ENCODE measurements at regions not wholly inside any gene's neighbourhood (a gene's known extent, or its start where the extent isn't known, plus 50 kb on each side); places are given as distances from the start of the nearest gene placed in this dataset.
A peak's percentile ranks its signal among the peaks of the same experiment; 100 is the strongest.

GRCh38 chr2:8259841-8260178, 422.0 kb upstream of the ID2 start:
- no peak overlapping the region for H3K4me3 ChIP-seq (ENCODE audit: low read length)
- no peaks in the 10 kb centered on the region for H3K4me1 ChIP-seq (ENCODE audit: control insufficient read depth, low read length)
- H3K27me3 ChIP-seq (ENCODE audit: control insufficient read depth, low read length) = no peaks in the 10 kb centered on the region
- no peaks in the 10 kb centered on the region for H4K20me1 ChIP-seq (ENCODE audit: control insufficient read depth, insufficient read depth, low read depth, low read length)
- no peaks in the 10 kb centered on the region for H3K9me2 ChIP-seq (replicated peaks; ENCODE audit: control insufficient read depth, low read length)
- TF ChIP-seq, protein P1, sequence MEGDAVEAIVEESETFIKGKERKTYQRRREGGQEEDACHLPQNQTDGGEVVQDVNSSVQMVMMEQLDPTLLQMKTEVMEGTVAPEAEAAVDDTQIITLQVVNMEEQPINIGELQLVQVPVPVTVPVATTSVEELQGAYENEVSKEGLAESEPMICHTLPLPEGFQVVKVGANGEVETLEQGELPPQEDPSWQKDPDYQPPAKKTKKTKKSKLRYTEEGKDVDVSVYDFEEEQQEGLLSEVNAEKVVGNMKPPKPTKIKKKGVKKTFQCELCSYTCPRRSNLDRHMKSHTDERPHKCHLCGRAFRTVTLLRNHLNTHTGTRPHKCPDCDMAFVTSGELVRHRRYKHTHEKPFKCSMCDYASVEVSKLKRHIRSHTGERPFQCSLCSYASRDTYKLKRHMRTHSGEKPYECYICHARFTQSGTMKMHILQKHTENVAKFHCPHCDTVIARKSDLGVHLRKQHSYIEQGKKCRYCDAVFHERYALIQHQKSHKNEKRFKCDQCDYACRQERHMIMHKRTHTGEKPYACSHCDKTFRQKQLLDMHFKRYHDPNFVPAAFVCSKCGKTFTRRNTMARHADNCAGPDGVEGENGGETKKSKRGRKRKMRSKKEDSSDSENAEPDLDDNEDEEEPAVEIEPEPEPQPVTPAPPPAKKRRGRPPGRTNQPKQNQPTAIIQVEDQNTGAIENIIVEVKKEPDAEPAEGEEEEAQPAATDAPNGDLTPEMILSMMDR (IDR thresholded peaks at IDR 0.05; ENCODE audit: low read depth, low read length, poor library complexity, severe bottlenecking) = peak; percentile 1
- TF ChIP-seq EZH2phosphoT487 (IDR thresholded peaks at IDR 0.05; ENCODE audit: borderline replicate concordance, low read length) = no peak
- no peaks in the 10 kb centered on the region for H3F3A ChIP-seq (ENCODE audit: control insufficient read depth, insufficient read depth)
- no peak overlapping the region for H3K4me2 ChIP-seq (ENCODE audit: low read length)
- H3K79me2 ChIP-seq (ENCODE audit: control insufficient read depth, low read length) = no peaks in the 10 kb centered on the region
- H3K27ac ChIP-seq (ENCODE audit: low read depth, low read length) = no peak overlapping the region
- H3K9me3 ChIP-seq (ENCODE audit: control insufficient read depth, insufficient read depth, low read length) = no peaks in the 10 kb centered on the region
- no peaks in the 10 kb centered on the region for H3K36me3 ChIP-seq (ENCODE audit: control insufficient read depth, low read length)

- no peaks in the 10 kb centered on the region for H3K27me3 ChIP-seq (ENCODE audit: control insufficient read depth, low read length)
- no peaks in the 10 kb centered on the region for H3K79me2 ChIP-seq (ENCODE audit: control insufficient read depth, low read length)
- no peak overlapping the region for H3K4me3 ChIP-seq (ENCODE audit: low read length)
- H3K4me1 ChIP-seq (ENCODE audit: control insufficient read depth, low read length) = no peaks in the 10 kb centered on the region
- H3K4me2 ChIP-seq (ENCODE audit: low read length) = no peak overlapping the region
- H3K27ac ChIP-seq (ENCODE audit: low read depth, low read length) = no peak overlapping the region
- H3K9me3 ChIP-seq (ENCODE audit: control insufficient read depth, insufficient read depth, low read length) = no peaks in the 10 kb centered on the region
- H3K9me2 ChIP-seq (replicated peaks; ENCODE audit: control insufficient read depth, low read length) = no peaks in the 10 kb centered on the region
- H3F3A ChIP-seq (ENCODE audit: control insufficient read depth, insufficient read depth) = no peaks in the 10 kb centered on the region
- H3K36me3 ChIP-seq (ENCODE audit: control insufficient read depth, low read length) = no peaks in the 10 kb centered on the region
- H4K20me1 ChIP-seq (ENCODE audit: control insufficient read depth, insufficient read depth, low read depth, low read length) = no peaks in the 10 kb centered on the region
- TF ChIP-seq EZH2phosphoT487 (IDR thresholded peaks at IDR 0.05; ENCODE audit: borderline replicate concordance, low read length) = no peak
- TF ChIP-seq, protein P1 (IDR thresholded peaks at IDR 0.05; ENCODE audit: low read depth, low read length, poor library complexity, severe bottlenecking) = no peak
Observed at GRCh38 chr2:8260213-8260612, 421.6 kb upstream of the ID2 start.

DNA sequence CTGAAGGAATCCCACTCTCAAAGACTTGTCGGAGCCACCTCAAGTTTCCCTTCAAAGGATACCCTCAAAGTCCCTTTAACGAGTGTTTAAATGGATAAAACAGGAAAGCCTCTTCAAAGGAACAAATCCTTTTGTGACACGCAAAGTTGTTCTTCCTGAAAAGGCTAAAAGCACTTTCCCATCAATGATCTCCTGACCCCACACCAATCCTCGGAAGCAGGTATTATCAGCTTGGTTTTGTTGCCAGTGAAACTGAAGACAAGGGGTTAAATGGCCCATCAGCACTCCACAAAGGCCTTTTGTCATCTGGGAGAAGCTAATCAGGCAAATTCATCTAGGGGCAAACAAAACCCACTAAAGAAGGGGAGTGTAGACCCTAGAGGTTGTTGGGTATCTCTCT, 418.0 kb upstream of the ID2 start:
- Histone ChIP-seq H3K4me1 (ENCODE audit: control insufficient read depth, low read length) (peaks cover 15% of the 10 kb centered on the region), H3K4me3 (ENCODE audit: low read length) (no peak overlapping the region), H3K9me3 (ENCODE audit: control insufficient read depth, insufficient read depth, low read length) (no peaks in the 10 kb centered on the region), H3K27me3 (ENCODE audit: control insufficient read depth, low read length) (no peaks in the 10 kb centered on the region), H3K9me2 (replicated peaks; ENCODE audit: control insufficient read depth, low read length) (no peaks in the 10 kb centered on the region), H3K4me2 (ENCODE audit: low read length) (no peak overlapping the region), H3K36me3 (ENCODE audit: control insufficient read depth, low read length) (no peaks in the 10 kb centered on the region), H3F3A (ENCODE audit: control insufficient read depth, insufficient read depth) (no peaks in the 10 kb centered on the region), H3K79me2 (ENCODE audit: control insufficient read depth, low read length) (no peaks in the 10 kb centered on the region), H4K20me1 (ENCODE audit: control insufficient read depth, insufficient read depth, low read depth, low read length) (no peaks in the 10 kb centered on the region), H3K27ac (ENCODE audit: low read depth, low read length) (no peak overlapping the region)
- TF ChIP-seq, protein P1 (IDR thresholded peaks at IDR 0.05; ENCODE audit: low read depth, low read length, poor library complexity, severe bottlenecking) = no peak
- no peak for TF ChIP-seq EZH2phosphoT487 (IDR thresholded peaks at IDR 0.05; ENCODE audit: borderline replicate concordance, low read length)

DNA sequence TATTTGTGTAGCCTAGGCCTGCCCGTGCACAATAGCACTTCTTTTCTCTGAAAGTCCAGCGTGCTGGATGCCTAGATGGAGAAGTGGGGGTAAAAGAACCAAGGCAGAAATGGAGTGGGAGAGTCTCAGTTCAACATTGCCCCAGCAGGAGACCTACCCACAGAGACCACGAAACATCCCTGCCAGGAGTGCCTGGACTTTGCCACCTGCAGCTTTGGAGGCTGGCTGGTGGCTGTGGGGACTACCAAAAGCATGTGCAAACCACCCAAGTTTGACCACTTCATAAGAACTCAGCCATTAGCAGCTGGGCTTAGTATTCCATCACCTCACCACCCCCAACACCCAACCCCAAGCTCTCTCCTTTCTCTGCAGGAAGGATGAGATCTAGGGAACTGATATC, 416.9 kb upstream of the ID2 start:
- H3K9me3 ChIP-seq (ENCODE audit: control insufficient read depth, insufficient read depth, low read length) = no peaks in the 10 kb centered on the region
- peaks cover 15% of the 10 kb centered on the region for H3K4me1 ChIP-seq (ENCODE audit: control insufficient read depth, low read length)
- no peaks in the 10 kb centered on the region for H4K20me1 ChIP-seq (ENCODE audit: control insufficient read depth, insufficient read depth, low read depth, low read length)
- no peaks in the 10 kb centered on the region for H3K79me2 ChIP-seq (ENCODE audit: control insufficient read depth, low read length)
- no peaks in the 10 kb centered on the region for H3K27me3 ChIP-seq (ENCODE audit: control insufficient read depth, low read length)
- H3F3A ChIP-seq (ENCODE audit: control insufficient read depth, insufficient read depth) = no peaks in the 10 kb centered on the region
- H3K4me2 ChIP-seq (ENCODE audit: low read length) = no peak overlapping the region
- H3K27ac ChIP-seq (ENCODE audit: low read depth, low read length) = no peak overlapping the region
- H3K36me3 ChIP-seq (ENCODE audit: control insufficient read depth, low read length) = no peaks in the 10 kb centered on the region
- H3K9me2 ChIP-seq (replicated peaks; ENCODE audit: control insufficient read depth, low read length) = no peaks in the 10 kb centered on the region
- TF ChIP-seq, protein P1 (IDR thresholded peaks at IDR 0.05; ENCODE audit: low read depth, low read length, poor library complexity, severe bottlenecking) = no peak
- no peak for TF ChIP-seq EZH2phosphoT487 (IDR thresholded peaks at IDR 0.05; ENCODE audit: borderline replicate concordance, low read length)
- no peak overlapping the region for H3K4me3 ChIP-seq (ENCODE audit: low read length)

All from DOHH2 (cell line).